ENCODE measurements at regions not wholly inside any gene's neighbourhood (a gene's known extent, or its start where the extent isn't known, plus 50 kb on each side); places are given as distances from the start of the nearest gene placed in this dataset.

GRCh38 chr2:65804777-65805176 is 372.4 kb upstream of the SPRED2 start:
- ATAC-seq (ENCODE audit: low read depth) (no peak), DNase-seq (no peak)
- WGBS, 2 experiments (ENCODE audit: extremely low coverage in 2 of 2, insufficient read length in 1 of 2), result no CpG with 5 or more reads among the region's 3 CpGs
- Histone ChIP-seq H3K79me1 (ENCODE audit: low read depth in 1 of 2, low read length in 2 of 2) (no peaks in the 10 kb centered on the region), H3K36me3 (ENCODE audit: control insufficient read depth, insufficient read depth, low read length) (no peaks in the 10 kb centered on the region), H4K20me1 (ENCODE audit: insufficient read depth, low read length) (no peaks in the 10 kb centered on the region), H3K18ac (ENCODE audit: low read depth, low read length) (no peak overlapping the region), H3K4me2 (ENCODE audit: low read depth, low read length) (no peak overlapping the region), H2AK9ac (replicated peaks; ENCODE audit: low read depth, low read length, poor library complexity) (no peak overlapping the region), H2BK20ac (ENCODE audit: low read depth, low read length) (no peak overlapping the region), H3K27ac (ENCODE audit: insufficient read depth, low read length) (no peak overlapping the region), H3K4ac (ENCODE audit: low read depth, low read length) (no peak overlapping the region), H2BK120ac (ENCODE audit: low read depth, low read length) (no peak overlapping the region), H2AFZ (replicated peaks; ENCODE audit: low read length, poor library complexity) (no peak overlapping the region), H2AK5ac (ENCODE audit: low read depth, low read length) (no peak overlapping the region), H3K27me3 (ENCODE audit: control insufficient read depth, insufficient read depth, low read length) (peaks cover 2% of the 10 kb centered on the region; the same call in 1 of the 2 replicates), H4K91ac (ENCODE audit: insufficient read depth, low read depth, low read length) (no peak overlapping the region), H3K14ac (replicated peaks; ENCODE audit: low read depth, low read length) (no peak overlapping the region), H3K9ac (ENCODE audit: low read depth, low read length) (no peak overlapping the region), H3K56ac (ENCODE audit: extremely low read depth, insufficient read depth, low read length) (no peak overlapping the region), H2BK15ac (ENCODE audit: low read depth, low read length) (no peak overlapping the region), H4K5ac (ENCODE audit: low read depth, low read length) (no peak overlapping the region), H3K9me1 (ENCODE audit: insufficient read depth, low read length) (no peaks in the 10 kb centered on the region), H3K4me1 (ENCODE audit: control insufficient read depth, insufficient read depth, low read length) (no peaks in the 10 kb centered on the region), H3K9me3 (ENCODE audit: control insufficient read depth, insufficient read depth, low read length) (no peaks in the 10 kb centered on the region), H4K8ac (ENCODE audit: low read depth in 2 of 2, low read length in 2 of 2) (no peak overlapping the region), H3K23ac (ENCODE audit: low read depth, low read length) (no peak overlapping the region), H3K4me3 (ENCODE audit: insufficient read depth, low read depth, low read length) (no peak overlapping the region), H2BK5ac (ENCODE audit: low read depth, low read length, poor library complexity, severe bottlenecking) (no peak overlapping the region)
- CTCF ChIA-PET, result no interaction called here
- POLR2A ChIA-PET (ENCODE audit: unreplicated experiment), result no interaction called here
- no TSS peak for BruUV-seq (replicated peaks)
- TF ChIP-seq USF2 (IDR thresholded peaks at IDR 0.05; ENCODE audit: low read depth, low read length), result no peak
- no peak for TF ChIP-seq POLR2A (IDR thresholded peaks at IDR 0.05; ENCODE audit: low read depth, low read length)
- no peak for TF ChIP-seq RFX5 (IDR thresholded peaks at IDR 0.05; ENCODE audit: low read depth, low read length)
- no peak for TF ChIP-seq SMC3 (IDR thresholded peaks at IDR 0.05; ENCODE audit: low read depth, low read length)
- no peak for TF ChIP-seq MXI1 (IDR thresholded peaks at IDR 0.05; ENCODE audit: borderline replicate concordance, low read depth, low read length)
- no peak for TF ChIP-seq CHD1 (IDR thresholded peaks at IDR 0.05; ENCODE audit: low read depth, low read length)
- TF ChIP-seq MAFK (IDR thresholded peaks at IDR 0.05; ENCODE audit: low read depth, low read length), result no peak
- no peak for TF ChIP-seq FOS (IDR thresholded peaks at IDR 0.05; ENCODE audit: low read depth, low read length)
- TF ChIP-seq ELK1 (IDR thresholded peaks at IDR 0.05; ENCODE audit: borderline replicate concordance, low read depth, low read length), result no peak
- no peak for TF ChIP-seq BHLHE40 (IDR thresholded peaks at IDR 0.05; ENCODE audit: low read depth, low read length)
- no peak for TF ChIP-seq MAZ (IDR thresholded peaks at IDR 0.05; ENCODE audit: borderline replicate concordance, low read depth, low read length)
- TF ChIP-seq NFE2L2 (IDR thresholded peaks at IDR 0.05; ENCODE audit: low read depth, low read length), result no peak
- TF ChIP-seq CEBPB (IDR thresholded peaks at IDR 0.05; ENCODE audit: low read depth, low read length), result no peak
- TF ChIP-seq, protein P1, sequence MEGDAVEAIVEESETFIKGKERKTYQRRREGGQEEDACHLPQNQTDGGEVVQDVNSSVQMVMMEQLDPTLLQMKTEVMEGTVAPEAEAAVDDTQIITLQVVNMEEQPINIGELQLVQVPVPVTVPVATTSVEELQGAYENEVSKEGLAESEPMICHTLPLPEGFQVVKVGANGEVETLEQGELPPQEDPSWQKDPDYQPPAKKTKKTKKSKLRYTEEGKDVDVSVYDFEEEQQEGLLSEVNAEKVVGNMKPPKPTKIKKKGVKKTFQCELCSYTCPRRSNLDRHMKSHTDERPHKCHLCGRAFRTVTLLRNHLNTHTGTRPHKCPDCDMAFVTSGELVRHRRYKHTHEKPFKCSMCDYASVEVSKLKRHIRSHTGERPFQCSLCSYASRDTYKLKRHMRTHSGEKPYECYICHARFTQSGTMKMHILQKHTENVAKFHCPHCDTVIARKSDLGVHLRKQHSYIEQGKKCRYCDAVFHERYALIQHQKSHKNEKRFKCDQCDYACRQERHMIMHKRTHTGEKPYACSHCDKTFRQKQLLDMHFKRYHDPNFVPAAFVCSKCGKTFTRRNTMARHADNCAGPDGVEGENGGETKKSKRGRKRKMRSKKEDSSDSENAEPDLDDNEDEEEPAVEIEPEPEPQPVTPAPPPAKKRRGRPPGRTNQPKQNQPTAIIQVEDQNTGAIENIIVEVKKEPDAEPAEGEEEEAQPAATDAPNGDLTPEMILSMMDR (conservative IDR thresholded peaks at IDR 0.05; ENCODE audit: low read depth, low read length), result no peak
- no peak for TF ChIP-seq RCOR1 (IDR thresholded peaks at IDR 0.05; ENCODE audit: insufficient replicate concordance, low read length)
- no peak for TF ChIP-seq RAD21 (IDR thresholded peaks at IDR 0.05; ENCODE audit: low read length)
- dilution Hi-C loops (cut with HindIII; ENCODE audit: low sequenced_read_pairs, unreplicated experiment) (no loop called here), intact Hi-C loops (cut with micrococcal nuclease) (no loop called here), in situ Hi-C loops (cut with MboI; ENCODE audit: low sequenced_read_pairs) (no loop called here)

Measured in IMR-90 (cell line).